HCT116 (cell line): ENCODE measurements at regions not wholly inside any gene's neighbourhood (a gene's known extent, or its start where the extent isn't known, plus 50 kb on each side); places are given as distances from the start of the nearest gene placed in this dataset.
"Not testable (repeated sequence)": the region's sequence is repeated elsewhere in the genome, so short reads cannot be mapped to it uniquely, and the experiment has no call there.

Experiments used
- ATAC-seq: fragments of 200-7000 bp; cut with Tn5 transposase; 2 replicates; pipeline ENCODE4 v1.9.1; 2020; ENCODE audit warnings: mild to moderate bottlenecking, moderate library complexity
- BruUV-seq: library from RNA; stranded (reverse); fragments of 400-500 nt; replicated peaks from 2 replicates; lab custom pipeline; 2021; lab: Mats Ljungman, UMichigan
- CTCF ChIA-PET: fragments of 300-600 bp; sonication (Branson Sonifier 250); formaldehyde crosslinking; loops from one replicate; lab custom pipeline; 2021; ENCODE audit warnings: antibody characterized with exemption; lab: Charles Lee
- POLR2A ChIA-PET: fragments of 300-600, 350-600 bp; sonication (Branson Sonifier 250); formaldehyde crosslinking; loops from one replicate; lab custom pipeline; 2021; ENCODE audit warnings: antibody characterized with exemption; lab: Charles Lee
- RAD21 ChIA-PET, 2 experiments: fragments of 300-600 bp; sonication (Branson Sonifier 250); formaldehyde crosslinking; loops; one replicate each; lab custom pipeline; 2023; ENCODE audit warnings: low total read pairs in 2 of 2; ENCODE audit not compliant: uncharacterized antibody in 2 of 2, unreplicated experiment in 2 of 2, low non-redundant PET in 1 of 2; lab: Charles Lee
- DNase-seq: peaks from one replicate; pipeline ENCODE4 v3.0.0-alpha.2; 2010; ENCODE audit warnings: low read depth, low spot score
- H2AFZ ChIP-seq: fragments of 200-600 bp; shearing (Covaris generic), sonication (generic); 2 replicates; pipeline ENCODE4 v1.6.1; 2017; ENCODE audit warnings: low read depth, mixed run types, mixed read lengths, antibody characterized with exemption, low read length; ENCODE audit not compliant: poor library complexity, severe bottlenecking
- H3K27ac ChIP-seq: 2 replicates; pipeline ENCODE4 v1.5.1; 2012; ENCODE audit warnings: low read depth, low read length
- H3K27me3 ChIP-seq: fragments of 200-600 bp; sonication (generic); 2 replicates; pipeline ENCODE4 v1.6.1; 2016; ENCODE audit warnings: mixed run types, low read length, mixed read lengths; ENCODE audit not compliant: insufficient read depth
- H3K36me3 ChIP-seq, 2 experiments: fragments of 200-500 bp in 1 of 2; fragments of 200-600 bp in 1 of 2; sonication (Bioruptor generic) in 1 of 2; sonication (generic) in 1 of 2; 2 replicates each; pipeline versions ENCODE4 v1.5.1 to v1.6.1; 2014 to 2016; ENCODE audit warnings: low read length in 2 of 2, inconsistent platforms in 1 of 2, mixed read lengths in 1 of 2, mixed run types in 1 of 2; ENCODE audit not compliant: insufficient read depth in 2 of 2, control insufficient read depth in 1 of 2
- H3K4me1 ChIP-seq, 2 experiments: fragments of 200-600 bp in 1 of 2; sonication (generic) in 1 of 2; 2 replicates each; pipeline versions ENCODE4 v1.5.1 to v1.6.1; 2012 to 2017; ENCODE audit warnings: low read length in 2 of 2, inconsistent platforms in 1 of 2, mild to moderate bottlenecking in 1 of 2, mixed read lengths in 1 of 2, mixed run types in 1 of 2, moderate library complexity in 1 of 2; ENCODE audit not compliant: insufficient read depth in 2 of 2, control insufficient read depth in 1 of 2
- H3K4me2 ChIP-seq: fragments of 200-600 bp; sonication (generic); 2 replicates; pipeline ENCODE4 v1.6.1; 2017; ENCODE audit warnings: mixed run types, low read length, mixed read lengths
- H3K4me3 ChIP-seq, 2 experiments: fragments of 200-600 bp in 1 of 2; sonication (generic) in 1 of 2; replicated peaks in 1 of 2; 2 replicates each; pipeline ENCODE4 v1.5.1; 2011 to 2016; ENCODE audit warnings: low read length in 2 of 2, control low read depth in 1 of 2, low read depth in 1 of 2, mild to moderate bottlenecking in 1 of 2, mixed read lengths in 1 of 2, mixed run types in 1 of 2
- H3K79me2 ChIP-seq: fragments of 200-600 bp; sonication (generic); 2 replicates; pipeline ENCODE4 v1.6.1; 2017; ENCODE audit warnings: mild to moderate bottlenecking, mixed run types, low read length, moderate library complexity, mixed read lengths; ENCODE audit not compliant: insufficient read depth
- H3K9ac ChIP-seq: fragments of 200-600 bp; sonication (generic); 2 replicates; pipeline ENCODE4 v1.6.1; 2016; ENCODE audit warnings: low read length, mixed read lengths
- H3K9me2 ChIP-seq: fragments of 200-600 bp; sonication (generic), shearing (Covaris generic); 2 replicates; pipeline ENCODE4 v1.6.1; 2017; ENCODE audit warnings: mixed run types, mild to moderate bottlenecking, moderate library complexity; ENCODE audit not compliant: insufficient read depth
- H3K9me3 ChIP-seq, 2 experiments: fragments of 200-500 bp in 1 of 2; fragments of 200-600 bp in 1 of 2; sonication (Bioruptor generic) in 1 of 2; sonication (generic) in 1 of 2; 2 replicates each; pipeline ENCODE4 v1.6.1; 2014 to 2017; ENCODE audit warnings: low read length in 2 of 2, mixed read lengths in 2 of 2, inconsistent platforms in 1 of 2, low read depth in 1 of 2, mild to moderate bottlenecking in 1 of 2, mixed run types in 1 of 2, moderate library complexity in 1 of 2; ENCODE audit not compliant: control insufficient read depth in 1 of 2, insufficient read depth in 1 of 2
- H4K20me1 ChIP-seq: fragments of 200-600 bp; sonication (generic), shearing (Covaris generic); 2 replicates; pipeline ENCODE4 v1.6.1; 2017; ENCODE audit warnings: mixed run types, mild to moderate bottlenecking, moderate library complexity; ENCODE audit not compliant: insufficient read depth
- EZH2phosphoT487 ChIP-seq: fragments of 200-600 bp; IDR thresholded peaks from 2 replicates; pipeline ENCODE4 v1.6.1; 2018; ENCODE audit warnings: antibody characterized with exemption, borderline replicate concordance
- POLR2AphosphoS5 ChIP-seq: IDR thresholded peaks from 2 replicates; pipeline ENCODE4 v1.6.1; 2011; ENCODE audit warnings: mild to moderate bottlenecking, low read depth, low read length, moderate library complexity
- SIN3A ChIP-seq: IDR thresholded peaks from 2 replicates; pipeline ENCODE4 v1.6.1; 2012; ENCODE audit warnings: low read depth
- SRF ChIP-seq: IDR thresholded peaks from 2 replicates; pipeline ENCODE4 v1.6.1; 2012; ENCODE audit warnings: low read depth
- YY1 ChIP-seq: IDR thresholded peaks from 2 replicates; pipeline ENCODE4 v1.6.1; 2011; ENCODE audit warnings: low read length, low read depth, moderate library complexity, mild to moderate bottlenecking; ENCODE audit not compliant: insufficient replicate concordance; ENCODE audit errors: extremely low read depth
- intact Hi-C: fragments of 100-400 bp; cut with micrococcal nuclease; formaldehyde crosslinking; loops from 2 replicates; pipeline ENCODE4 v1.10.0; 2022
- TF ChIP-seq, protein P1 (sequence below): IDR thresholded peaks from 2 replicates; pipeline ENCODE4 v1.6.1; 2012
- TF ChIP-seq, protein P2 (sequence below), 3 experiments: fragments of 200-600 bp in 1 of 3; sonication (generic) in 1 of 3; IDR thresholded peaks in 2 of 3; conservative IDR thresholded peaks in 1 of 3; 2 replicates each; pipeline ENCODE4 v1.5.1; 2012 to 2017; ENCODE audit warnings: low read depth in 2 of 3, low read length in 2 of 3, antibody characterized with exemption in 1 of 3, borderline replicate concordance in 1 of 3, control low read depth in 1 of 3, mild to moderate bottlenecking in 1 of 3, mixed read lengths in 1 of 3, mixed run types in 1 of 3, moderate library complexity in 1 of 3; ENCODE audit not compliant: insufficient read depth in 1 of 3
- TF ChIP-seq, protein P3 (sequence below): IDR thresholded peaks from 2 replicates; pipeline ENCODE4 v1.6.1; 2012; ENCODE audit warnings: low read depth

DNA sequence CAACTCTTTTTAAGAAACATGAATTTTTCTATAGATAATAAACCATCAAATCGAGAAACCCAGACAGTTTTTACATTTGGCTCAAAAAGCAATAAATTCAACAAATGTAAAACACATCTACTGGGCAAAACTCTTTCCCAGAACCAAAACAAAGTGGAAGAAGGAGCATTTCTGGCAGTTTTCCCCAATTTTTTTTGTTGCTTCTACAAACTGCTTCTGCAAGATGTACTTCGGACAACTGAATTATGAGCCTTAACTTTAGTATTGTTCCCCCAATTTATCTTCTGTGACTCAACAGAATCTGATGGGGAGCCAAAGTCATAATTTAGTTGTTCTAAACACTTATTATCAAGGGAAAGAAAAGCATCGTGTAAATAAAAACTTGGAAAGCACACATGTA lies 1047.2 kb downstream of the CDH11 start:
- DNase-seq (no peak), ATAC-seq (no peak)
- RAD21 ChIA-PET = no interaction called here
- H4K20me1 ChIP-seq = no peaks in the 10 kb centered on the region
- H3K4me3 ChIP-seq = no peak overlapping the region
- CTCF ChIA-PET = no interaction called here
- peaks cover 5 to 15% of the 10 kb centered on the region in 2 experiments; a peak in 2 of 4 replicates for H3K9me3 ChIP-seq
- no peak overlapping the region for H2AFZ ChIP-seq
- no peaks in the 10 kb centered on the region for H3K9me2 ChIP-seq
- no peak overlapping the region for H3K4me2 ChIP-seq
- POLR2A ChIA-PET = no interaction called here
- no peaks in the 10 kb centered on the region for H3K27me3 ChIP-seq
- BruUV-seq = no TSS peak
- no peaks in the 10 kb centered on the region for H3K79me2 ChIP-seq
- intact Hi-C loops = no loop called here
- TF ChIP-seq, protein P1, sequence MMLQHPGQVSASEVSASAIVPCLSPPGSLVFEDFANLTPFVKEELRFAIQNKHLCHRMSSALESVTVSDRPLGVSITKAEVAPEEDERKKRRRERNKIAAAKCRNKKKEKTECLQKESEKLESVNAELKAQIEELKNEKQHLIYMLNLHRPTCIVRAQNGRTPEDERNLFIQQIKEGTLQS = no peak
- TF ChIP-seq, protein P2, sequence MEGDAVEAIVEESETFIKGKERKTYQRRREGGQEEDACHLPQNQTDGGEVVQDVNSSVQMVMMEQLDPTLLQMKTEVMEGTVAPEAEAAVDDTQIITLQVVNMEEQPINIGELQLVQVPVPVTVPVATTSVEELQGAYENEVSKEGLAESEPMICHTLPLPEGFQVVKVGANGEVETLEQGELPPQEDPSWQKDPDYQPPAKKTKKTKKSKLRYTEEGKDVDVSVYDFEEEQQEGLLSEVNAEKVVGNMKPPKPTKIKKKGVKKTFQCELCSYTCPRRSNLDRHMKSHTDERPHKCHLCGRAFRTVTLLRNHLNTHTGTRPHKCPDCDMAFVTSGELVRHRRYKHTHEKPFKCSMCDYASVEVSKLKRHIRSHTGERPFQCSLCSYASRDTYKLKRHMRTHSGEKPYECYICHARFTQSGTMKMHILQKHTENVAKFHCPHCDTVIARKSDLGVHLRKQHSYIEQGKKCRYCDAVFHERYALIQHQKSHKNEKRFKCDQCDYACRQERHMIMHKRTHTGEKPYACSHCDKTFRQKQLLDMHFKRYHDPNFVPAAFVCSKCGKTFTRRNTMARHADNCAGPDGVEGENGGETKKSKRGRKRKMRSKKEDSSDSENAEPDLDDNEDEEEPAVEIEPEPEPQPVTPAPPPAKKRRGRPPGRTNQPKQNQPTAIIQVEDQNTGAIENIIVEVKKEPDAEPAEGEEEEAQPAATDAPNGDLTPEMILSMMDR (IDR thresholded peaks at IDR 0.05 in 2 of 3, conservative IDR thresholded peaks at IDR 0.05 in 1 of 3; ENCODE audit: borderline replicate concordance in 1 of 3, insufficient read depth in 1 of 3, low read depth in 2 of 3, low read length in 2 of 3) = no peak
- no peak for TF ChIP-seq SIN3A
- no peak for TF ChIP-seq YY1
- no peak for TF ChIP-seq EZH2phosphoT487
- no peak for TF ChIP-seq POLR2AphosphoS5
- TF ChIP-seq, protein P3, sequence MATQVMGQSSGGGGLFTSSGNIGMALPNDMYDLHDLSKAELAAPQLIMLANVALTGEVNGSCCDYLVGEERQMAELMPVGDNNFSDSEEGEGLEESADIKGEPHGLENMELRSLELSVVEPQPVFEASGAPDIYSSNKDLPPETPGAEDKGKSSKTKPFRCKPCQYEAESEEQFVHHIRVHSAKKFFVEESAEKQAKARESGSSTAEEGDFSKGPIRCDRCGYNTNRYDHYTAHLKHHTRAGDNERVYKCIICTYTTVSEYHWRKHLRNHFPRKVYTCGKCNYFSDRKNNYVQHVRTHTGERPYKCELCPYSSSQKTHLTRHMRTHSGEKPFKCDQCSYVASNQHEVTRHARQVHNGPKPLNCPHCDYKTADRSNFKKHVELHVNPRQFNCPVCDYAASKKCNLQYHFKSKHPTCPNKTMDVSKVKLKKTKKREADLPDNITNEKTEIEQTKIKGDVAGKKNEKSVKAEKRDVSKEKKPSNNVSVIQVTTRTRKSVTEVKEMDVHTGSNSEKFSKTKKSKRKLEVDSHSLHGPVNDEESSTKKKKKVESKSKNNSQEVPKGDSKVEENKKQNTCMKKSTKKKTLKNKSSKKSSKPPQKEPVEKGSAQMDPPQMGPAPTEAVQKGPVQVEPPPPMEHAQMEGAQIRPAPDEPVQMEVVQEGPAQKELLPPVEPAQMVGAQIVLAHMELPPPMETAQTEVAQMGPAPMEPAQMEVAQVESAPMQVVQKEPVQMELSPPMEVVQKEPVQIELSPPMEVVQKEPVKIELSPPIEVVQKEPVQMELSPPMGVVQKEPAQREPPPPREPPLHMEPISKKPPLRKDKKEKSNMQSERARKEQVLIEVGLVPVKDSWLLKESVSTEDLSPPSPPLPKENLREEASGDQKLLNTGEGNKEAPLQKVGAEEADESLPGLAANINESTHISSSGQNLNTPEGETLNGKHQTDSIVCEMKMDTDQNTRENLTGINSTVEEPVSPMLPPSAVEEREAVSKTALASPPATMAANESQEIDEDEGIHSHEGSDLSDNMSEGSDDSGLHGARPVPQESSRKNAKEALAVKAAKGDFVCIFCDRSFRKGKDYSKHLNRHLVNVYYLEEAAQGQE = no peak
- TF ChIP-seq SRF = no peak
- H3K4me1 ChIP-seq = no peaks in the 10 kb centered on the region
- no peak overlapping the region for H3K27ac ChIP-seq
- H3K9ac ChIP-seq = no peak overlapping the region
- H3K36me3 ChIP-seq = no peaks in the 10 kb centered on the region

DNA sequence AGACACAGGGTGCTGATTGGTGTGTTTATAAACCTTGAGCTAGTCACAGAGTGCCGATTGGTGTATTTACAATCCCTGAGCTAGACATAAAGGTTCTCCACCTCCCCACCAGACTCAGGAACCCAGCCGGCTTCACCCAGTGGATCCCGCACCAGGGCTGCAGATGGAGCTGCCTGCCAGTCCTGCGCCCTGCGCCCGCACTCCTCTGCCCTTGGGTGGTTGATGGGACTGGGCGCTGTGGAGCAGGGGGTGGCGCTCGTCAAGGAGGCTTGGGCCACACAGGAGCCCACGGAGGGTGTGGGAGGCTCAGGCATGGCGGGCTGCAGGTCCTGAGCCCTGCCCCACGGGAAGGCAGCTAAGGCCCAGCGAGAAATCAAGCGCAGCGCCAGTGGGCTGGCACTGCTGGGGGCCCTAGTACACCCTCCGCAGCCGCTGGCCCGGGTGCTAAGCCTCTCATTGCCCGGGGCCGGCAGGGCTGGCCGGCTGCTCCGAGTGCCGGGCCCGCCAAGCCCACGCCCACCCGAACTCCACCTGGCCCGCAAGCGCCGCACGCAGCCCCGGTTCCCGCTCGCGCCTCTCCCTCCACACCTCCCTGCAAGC lies 1049.6 kb downstream of the CDH11 start:
- H3K4me3 ChIP-seq, H3K9me2 ChIP-seq, CTCF ChIA-PET, H3K79me2 ChIP-seq, intact Hi-C loops, H3K4me2 ChIP-seq, RAD21 ChIA-PET, H3K27me3 ChIP-seq, POLR2A ChIA-PET, H3K36me3 ChIP-seq, H3K4me1 ChIP-seq, H3K9ac ChIP-seq, H2AFZ ChIP-seq, DNase-seq, BruUV-seq, H3K27ac ChIP-seq, ATAC-seq, H4K20me1 ChIP-seq: not testable (repeated sequence)
- peaks cover under 1 to 24% of the 10 kb centered on the region in 2 experiments; a peak in 2 of 4 replicates for H3K9me3 ChIP-seq
